ENCODE measurements at regions not wholly inside any gene's neighbourhood (a gene's known extent, or its start where the extent isn't known, plus 50 kb on each side); places are given as distances from the start of the nearest gene placed in this dataset.

- DNase-seq: no peak
Measured at GRCh38 chr4:186889876-186890643, 166.4 kb upstream of the FAT1 start.

- no peak for DNase-seq
Measured at GRCh38 chr4:186891859-186892486, 168.3 kb upstream of the FAT1 start.

DNA sequence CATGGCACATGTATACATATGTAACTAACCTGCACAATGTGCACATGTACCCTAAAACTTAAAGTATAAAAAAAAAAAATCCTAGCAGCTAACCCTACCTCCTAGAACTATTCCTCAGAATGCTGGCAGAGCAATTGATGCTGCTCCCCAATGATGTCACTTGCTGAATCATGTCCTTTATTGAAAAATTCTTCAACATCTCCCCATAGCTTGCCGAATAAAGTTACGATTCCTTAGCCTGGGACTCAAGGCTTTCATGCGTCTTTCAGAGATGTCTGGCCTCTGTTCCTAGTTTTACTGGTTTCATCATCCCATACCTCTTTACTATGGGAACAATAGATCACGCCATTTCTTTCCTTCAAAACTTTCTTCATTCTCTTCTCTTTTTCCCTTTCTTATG is 174.7 kb upstream of the FAT1 start:
- no peak for DNase-seq

- no peak for DNase-seq
Measured at GRCh38 chr4:186900232-186900900, 176.7 kb upstream of the FAT1 start.

- DNase-seq: no peak
Measured at GRCh38 chr4:186900984-186901383, 177.3 kb upstream of the FAT1 start.

DNA sequence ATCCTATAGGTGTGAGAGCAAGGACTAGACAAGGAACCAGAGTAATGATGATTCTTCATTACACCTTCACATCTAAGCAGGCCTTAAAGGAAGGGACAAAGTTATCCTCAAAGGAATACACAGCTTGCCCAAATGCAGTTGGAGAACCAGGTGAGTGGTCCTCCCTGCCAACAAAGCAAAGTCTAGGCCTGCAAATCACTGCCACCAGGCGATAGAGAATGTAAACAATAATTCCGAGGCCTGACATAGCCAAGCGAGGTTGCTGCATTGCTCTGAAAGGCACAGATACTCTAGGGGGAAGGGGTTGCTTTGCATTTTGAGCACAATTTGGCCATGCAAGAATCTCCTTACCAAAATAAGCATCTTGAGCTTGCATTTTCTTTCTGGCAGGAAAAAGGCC is 178.2 kb upstream of the FAT1 start:
- DNase-seq: no peak

DNA sequence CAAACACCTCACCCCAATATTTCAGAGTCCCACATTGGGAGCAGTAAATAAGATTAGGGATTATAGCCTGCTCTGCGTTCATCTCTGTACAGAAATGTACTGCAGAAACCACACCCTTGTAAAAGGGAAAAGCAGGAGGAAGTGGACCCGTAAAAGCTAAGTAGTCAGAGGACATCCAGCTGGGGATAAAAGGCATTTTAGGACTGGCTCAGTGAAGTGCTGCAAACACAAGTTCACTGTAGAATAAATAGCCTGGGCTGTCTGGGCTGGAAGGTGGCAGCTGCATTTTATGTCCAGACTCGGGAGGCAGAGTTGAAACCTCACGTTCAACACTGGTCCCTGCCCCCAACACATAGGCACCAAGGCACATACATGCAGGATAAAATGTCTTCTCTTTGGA is 178.7 kb upstream of the FAT1 start:
- DNase-seq: no peak

DNA sequence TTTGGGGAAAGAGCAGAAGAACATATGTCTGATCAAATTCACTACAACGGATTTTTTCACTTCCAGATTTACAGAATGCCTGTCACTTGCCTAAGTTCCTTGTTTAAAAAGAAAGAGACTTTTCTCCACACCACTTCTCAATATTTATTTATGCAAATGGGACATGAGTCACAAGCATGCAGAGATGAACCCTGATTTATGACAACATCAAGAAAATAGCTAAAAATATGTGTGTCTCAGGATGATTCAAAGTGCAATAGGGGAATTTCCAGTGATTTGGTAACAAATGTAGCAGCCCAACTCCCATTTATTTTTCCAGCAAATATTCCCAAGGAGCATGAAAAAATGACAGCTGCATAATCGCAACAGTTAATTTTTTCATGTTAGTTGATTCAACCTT is 180.4 kb upstream of the FAT1 start:
- DNase-seq: no peak

GRCh38 chr4:186906722-186907121 is 183.1 kb upstream of the FAT1 start:
- DNase-seq: no peak

- DNase-seq: no peak
Measured at GRCh38 chr4:186910385-186910784, 186.7 kb upstream of the FAT1 start.

DNA sequence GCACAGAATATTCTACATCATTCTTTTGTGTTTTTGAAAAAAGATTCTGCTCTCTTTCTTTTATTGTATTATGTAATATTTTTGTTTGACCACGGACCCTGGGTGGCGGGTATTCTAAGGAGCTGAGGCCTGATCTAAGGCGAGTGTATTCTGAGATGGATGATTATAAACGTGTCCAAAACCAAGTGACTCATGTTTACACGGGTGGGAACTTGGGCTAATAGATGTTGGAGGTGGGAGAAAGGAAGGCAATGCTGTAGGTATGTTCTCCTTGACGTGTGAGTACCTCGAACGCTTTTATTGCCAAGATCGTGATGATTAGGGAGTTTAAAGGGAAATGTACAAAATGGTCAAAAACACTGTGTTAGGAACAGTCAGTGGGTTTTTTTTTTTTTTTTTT is 188.9 kb upstream of the FAT1 start:
- DNase-seq: no peak

DNA sequence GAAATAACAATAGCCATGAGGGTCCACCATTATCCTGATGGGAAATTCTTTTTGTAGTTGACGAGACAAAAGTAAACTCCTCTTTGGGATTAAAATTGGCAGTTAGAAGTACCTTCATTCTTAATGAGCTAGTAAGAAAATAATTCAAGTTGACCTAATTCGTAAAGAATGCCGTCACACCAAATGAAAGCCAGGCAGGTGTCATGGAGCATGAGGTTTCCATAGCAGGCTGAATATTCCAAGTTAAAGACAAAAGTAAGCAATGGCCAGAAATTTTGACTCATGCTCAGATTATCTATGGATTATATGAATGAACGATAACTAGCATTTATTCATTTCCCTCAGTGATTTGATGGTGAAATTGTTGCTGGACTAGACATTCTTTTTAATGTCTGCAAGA is 192.2 kb upstream of the FAT1 start:
- DNase-seq: no peak

DNA sequence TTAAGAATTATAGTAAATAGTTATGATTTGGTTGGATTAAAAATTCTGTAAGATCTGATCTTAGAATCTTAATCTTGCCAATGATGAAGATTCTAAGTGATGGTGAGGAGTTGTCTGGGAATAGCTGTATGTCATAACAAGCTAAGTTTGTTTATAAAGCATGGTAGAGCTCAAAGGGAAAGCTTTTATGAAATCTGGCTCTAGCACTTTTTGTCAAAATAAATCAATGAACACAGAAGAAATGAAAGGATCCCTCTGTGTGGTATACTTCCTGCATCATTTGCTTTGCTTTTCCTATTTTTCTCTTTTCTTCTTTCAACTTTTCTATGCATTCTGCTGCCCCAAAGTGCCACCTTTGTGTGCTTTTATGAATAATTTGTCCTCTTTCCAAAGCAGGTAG is 193.5 kb upstream of the FAT1 start:
- DNase-seq: no peak

DNA sequence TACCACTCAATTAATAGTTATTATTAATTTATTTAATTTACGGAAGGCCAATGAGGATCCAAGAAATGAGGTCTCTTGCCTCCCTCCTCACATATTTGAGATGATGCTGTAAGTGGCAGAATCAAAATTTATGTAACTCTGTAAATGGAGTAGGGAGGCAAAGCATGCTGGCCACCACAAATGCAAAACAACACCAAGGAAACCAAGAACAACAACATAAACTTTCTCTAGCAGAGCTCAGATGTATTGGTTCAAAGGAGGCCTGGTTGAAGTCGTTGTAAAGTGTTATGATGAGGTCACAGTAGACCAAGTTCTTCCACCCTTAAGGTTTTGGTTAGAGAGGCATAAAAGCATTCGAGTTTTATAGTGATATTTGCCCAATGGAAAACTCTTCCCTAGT is 194.8 kb upstream of the FAT1 start:
- no peak for DNase-seq

DNA sequence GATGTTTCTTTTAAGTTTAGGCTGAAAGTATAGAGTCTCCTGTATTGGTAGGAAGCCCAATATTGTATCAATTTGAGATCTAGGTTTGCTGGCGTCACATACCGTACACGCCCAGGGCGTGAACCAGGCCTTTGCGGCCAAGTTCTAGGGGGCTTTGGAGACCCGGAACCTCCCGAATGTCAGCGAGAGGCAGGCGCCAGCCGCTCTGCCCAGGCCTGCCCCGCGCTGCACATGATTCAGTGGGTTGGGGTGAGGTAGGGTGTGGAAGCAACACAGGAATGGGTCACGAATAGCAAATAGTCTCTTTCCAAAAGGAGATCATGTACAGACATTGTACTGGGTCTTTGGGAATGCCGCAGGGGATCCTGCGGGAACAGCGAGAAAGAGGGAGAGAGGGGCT is 195.7 kb upstream of the FAT1 start:
- no peak for DNase-seq

GRCh38 chr4:186920483-186920882 is 196.8 kb upstream of the FAT1 start:
- no peak for DNase-seq

GRCh38 chr4:186920992-186921391 is 197.3 kb upstream of the FAT1 start:
- no peak for DNase-seq

DNA sequence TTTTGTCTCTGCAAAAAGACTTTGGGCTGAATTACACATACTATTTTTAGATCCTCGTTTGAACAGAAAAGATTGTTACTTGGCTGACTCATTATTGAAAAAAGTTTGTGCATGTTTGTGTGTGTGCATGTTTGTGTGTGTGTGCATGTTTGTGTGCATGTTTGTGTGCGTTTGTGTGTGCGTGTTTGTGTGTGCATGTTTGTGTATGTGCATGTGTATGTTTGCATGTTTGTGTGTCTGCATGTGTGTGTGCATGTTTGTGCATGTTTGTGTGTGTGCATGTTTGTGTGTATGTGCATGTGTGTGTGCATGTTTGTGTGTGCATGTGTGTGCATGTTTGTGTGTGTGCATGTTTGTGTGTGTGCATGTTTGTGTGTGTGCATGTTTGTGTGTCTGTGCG is 201.1 kb upstream of the FAT1 start:
- no peak for DNase-seq

DNA sequence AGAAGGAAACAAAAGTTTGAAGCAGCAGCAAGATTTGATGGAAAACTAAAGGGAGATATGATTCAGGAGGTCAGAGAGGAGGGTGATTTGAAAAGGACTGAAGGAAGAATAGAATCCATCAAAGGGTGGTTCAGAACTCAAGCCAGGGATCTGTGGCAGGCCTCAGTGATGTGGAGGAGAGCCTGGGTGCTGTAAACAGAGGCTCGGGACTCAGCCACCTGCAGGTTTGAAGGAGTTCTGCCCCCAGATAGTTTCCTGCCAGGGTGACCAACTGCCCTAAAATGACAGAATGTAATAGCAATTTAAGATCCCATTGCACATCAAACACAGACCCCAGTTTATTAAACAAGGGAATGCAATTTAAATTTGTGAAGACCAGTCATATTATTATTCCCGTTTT is 204.0 kb upstream of the FAT1 start:
- no peak for DNase-seq

DNA sequence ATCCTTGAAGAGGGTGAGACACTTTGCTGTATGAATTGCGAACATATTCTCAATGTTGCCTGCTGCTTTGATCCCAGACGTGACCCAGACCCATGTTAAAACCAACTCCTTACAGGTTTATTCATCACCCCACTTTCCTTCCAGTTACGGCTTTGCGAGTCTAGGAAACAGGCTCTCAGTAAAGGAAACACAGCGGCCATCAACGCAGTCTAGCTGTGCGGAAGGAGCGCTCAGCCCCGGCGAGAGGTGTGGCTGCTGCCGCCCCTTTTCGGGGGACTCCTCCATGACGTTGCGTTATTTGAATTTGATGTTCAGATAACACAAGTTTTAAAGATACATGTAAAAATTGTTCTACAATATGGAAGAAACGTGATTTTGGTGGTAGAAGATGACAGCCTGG is 206.4 kb upstream of the FAT1 start:
- DNase-seq: no peak

DNA sequence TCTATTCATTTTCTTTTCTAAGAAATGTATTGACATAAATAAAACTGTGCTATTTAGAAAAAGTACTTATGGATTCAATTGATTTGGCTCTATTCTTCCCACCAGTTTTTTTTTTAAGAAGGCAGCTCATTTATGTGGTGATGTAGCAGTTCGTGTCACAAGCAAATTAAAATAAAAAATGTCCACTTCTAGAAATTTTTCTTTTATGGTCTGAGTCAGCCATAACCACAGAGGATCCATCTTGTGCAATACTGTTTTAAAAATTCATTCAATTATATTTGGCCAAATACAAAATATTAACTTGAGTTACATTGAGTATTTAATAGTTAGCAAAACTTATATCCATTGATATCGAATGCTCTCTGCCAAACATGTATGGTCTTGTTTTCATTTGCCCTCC is 207.9 kb upstream of the FAT1 start:
- DNase-seq: no peak

- DNase-seq: peak; percentile 46
Measured at GRCh38 chr4:186932196-186932595, 208.5 kb upstream of the FAT1 start.

- DNase-seq: no peak
Measured at GRCh38 chr4:186932631-186933187, 209.1 kb upstream of the FAT1 start.

DNA sequence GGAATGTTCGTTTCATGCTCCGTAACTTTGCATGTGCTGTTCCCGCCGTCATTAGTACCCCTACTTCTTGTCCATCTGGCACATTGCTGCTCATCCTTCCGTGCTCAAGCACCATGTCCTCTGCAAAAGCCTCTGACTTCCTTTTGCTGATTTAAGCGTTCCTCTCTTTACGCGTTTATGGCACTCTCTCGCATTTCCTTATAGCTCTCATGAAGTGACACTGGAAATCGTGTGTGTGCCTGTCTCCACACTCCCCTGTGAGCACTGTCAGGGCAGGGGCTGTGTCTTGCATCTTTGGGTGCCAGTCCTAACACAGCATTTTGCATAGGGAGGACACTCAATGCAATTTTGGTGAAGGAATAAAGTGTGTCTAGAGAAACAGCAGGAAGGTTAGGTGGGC is 210.6 kb upstream of the FAT1 start:
- no peak for DNase-seq
